Esophagus mucosa (tissue), 1 donor: ENCODE measurements at regions not wholly inside any gene's neighbourhood (a gene's known extent, or its start where the extent isn't known, plus 50 kb on each side); places are given as distances from the start of the nearest gene placed in this dataset.
"Not testable (repeated sequence)": the region's sequence is repeated elsewhere in the genome, so short reads cannot be mapped to it uniquely, and the experiment has no call there.

ENCODE experiments used
- ATAC-seq: fragments of 200-7000 bp; cut with Tn5 transposase; one replicate; pipeline ENCODE4 v1.9.1; 2020
- donor health status: DM: yes; HTN: yes; CAD: no.

DNA sequence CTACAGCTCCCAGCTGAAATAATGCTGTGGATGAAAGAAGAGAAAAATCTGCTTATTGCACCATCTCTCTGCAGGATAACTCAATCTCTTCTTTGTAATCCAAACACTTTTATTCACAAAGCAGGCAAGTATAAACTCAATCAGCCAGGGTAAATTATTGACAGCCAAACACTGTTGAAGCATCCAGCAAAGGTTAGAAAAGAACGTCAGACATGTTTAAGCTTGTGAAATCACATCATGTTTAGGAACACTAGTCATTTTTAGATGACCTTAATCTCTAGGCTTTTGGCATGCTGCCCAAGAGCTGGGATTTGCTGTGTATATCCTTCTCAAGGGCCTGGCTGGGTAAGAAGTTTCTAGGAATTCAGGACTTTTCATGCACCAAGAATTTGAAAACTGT, 1148.1 kb upstream of the FANCL start:
- ATAC-seq, result peak; percentile 88

DNA sequence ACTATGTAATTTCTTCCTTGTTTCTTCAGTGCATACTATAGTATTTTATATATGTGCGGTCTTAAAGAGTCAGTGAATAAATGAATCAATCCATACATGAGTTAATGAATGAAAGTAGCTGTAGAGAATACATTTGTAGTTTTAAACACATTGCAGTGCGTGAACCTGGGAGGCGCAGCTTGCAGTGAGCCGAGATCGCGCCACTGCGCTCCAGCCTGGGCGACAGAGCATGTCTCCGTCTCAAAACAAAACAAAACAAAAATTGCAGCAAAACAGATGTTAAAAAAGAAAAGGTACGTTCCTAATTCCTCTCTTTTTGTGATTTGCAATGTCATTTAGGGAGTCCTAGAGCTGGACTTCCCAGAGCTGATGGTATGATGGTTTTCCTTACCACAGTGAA, 1144.8 kb upstream of the FANCL start:
- no peak for ATAC-seq

GRCh38 chr2:59383473-59383872, 1142.3 kb upstream of the FANCL start:
- ATAC-seq, result no peak

DNA sequence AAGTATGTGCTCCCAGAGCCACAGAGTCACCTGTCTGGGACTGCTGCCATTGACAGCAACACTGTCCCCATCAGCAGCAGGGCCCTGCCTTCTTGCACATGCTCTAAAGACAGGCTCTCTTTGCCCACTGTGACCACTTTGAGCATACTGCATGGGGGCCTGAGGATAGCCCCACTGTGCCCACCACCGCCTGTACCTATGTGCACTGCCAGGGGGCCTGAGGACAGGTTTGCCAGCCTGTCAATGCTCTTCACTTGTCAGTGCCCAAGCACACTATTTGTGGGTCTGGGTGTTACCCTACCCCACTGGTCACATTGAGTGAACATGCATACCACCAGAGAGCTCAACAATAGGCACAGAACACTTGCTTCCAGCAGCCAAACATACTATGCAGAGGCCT, 1137.0 kb upstream of the FANCL start:
- no peak for ATAC-seq

DNA sequence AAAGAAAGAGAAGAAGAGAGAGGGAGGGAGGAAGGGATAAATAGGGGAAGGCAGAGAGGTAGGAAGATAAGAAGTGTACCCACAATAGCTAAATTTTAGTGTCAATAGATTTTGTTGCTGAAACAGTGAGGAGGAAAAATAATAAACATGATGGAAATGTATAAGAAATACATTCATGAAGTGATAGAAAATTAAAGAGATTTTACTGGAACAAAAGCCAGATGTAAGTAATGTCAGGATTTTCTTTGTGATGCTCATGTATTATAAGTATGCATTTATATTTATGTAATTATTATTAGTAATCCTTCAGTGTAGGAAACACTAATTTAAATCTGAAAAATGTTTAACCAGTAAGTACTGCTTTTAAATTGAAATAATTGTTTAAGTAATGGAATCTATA, 1125.2 kb upstream of the FANCL start:
- ATAC-seq, result no peak

DNA sequence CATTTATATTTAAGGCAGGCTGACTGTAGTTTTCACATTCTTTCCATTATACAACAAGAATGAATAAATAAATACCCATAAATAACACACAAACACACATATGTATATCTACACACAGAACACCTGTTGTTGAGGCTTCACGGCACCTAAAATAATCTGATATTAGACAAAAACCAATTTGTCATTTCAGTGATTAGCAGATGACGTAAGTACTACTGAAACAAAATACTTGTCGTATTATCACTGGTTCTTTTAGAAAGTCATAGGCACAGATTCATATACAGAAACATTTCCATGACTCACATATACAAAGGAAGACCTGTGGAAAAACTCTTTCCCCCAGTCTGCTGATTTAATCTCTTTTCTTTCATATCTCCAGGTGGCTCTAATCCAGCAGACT, 1113.4 kb upstream of the FANCL start:
- ATAC-seq, result no peak

DNA sequence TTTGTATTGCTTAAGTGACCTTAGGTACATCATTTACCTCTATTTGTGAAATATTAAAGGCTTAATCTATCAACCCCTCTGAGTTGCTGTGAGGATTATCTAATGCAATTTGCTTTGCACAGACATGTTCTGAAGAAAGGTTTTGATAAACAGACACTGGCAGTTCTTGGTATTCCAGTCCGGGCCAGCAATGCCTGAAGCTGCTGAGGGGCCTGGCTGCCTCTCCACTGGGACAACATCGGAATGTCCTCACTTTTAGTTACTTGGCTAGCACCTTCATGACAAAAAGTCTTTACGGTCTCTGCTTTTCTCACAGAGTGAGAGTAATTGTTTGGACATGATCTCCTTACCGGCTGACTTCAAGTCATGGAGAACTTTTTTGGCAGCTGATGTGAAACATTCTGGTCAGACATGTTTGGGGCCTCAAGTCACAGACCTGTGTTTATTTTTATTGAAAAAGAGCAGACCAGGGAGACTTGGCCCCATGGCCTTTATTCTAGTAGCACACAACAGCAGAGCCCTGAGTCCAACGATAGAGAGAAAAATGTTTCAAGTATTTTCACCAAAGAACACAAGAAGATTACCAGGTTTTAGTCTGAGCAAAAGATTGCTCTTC, 1112.3 kb upstream of the FANCL start:
- ATAC-seq, result peak; percentile 86

DNA sequence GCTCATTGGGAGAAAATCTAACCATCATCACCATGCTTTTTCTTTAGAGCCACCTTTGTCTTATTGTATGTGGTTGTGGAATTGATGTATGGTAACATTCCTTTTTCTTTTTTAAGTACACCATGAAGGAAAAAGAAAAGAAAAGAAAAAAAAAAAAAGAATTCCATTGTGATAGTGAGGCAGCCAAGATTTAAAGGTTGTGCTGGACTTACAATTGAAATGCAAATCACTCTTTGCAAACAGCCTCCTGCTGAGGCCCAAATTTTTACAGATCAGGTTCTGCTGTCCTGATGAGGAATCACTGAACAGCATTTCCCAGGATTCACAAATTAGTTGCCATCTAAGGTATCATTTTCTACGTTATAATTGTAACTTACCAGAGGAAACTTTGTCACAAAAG, 1101.0 kb upstream of the FANCL start:
- ATAC-seq, result no peak

- no peak for ATAC-seq
Observed at GRCh38 chr2:59339837-59340207, 1098.7 kb upstream of the FANCL start.

DNA sequence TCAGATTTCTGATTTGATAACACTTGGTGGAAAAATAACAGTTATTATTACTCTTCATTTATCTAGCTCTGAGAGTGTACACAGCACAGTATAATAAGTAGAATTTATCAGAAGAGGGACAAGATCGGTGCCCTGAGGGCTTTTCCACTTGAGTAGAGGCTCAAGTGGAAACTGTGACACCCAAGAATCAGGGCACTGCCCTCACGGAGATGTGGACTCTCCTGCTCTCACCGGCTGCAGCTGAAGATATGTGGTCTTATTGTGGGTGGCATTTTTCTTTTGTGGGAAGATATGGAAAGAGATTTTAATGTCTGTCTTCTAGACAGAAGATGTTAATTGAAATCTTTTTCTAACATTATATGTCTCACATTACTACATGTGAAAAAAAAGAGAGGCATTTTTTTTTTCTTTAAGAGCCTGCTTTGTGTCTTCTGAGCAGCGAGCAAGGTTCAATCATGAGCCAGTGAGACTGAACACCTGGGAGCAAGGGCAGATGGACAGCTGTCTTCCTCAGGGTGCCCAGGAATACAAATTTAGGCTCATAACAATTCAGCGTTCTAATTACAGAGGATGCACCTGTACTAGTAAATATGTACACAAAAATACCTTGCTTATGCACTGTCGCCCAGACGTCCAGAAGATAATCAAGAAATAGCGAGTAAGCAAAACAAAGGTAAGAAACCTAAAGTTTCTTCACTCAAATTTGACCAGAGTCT, 1098.2 kb upstream of the FANCL start:
- ATAC-seq, result no peak

- ATAC-seq, result no peak
Observed at GRCh38 chr2:59333007-59333406, 1091.9 kb upstream of the FANCL start.

GRCh38 chr2:59326581-59327365, 1085.6 kb upstream of the FANCL start:
- not testable (repeated sequence) for ATAC-seq

GRCh38 chr2:59322870-59323269, 1081.7 kb upstream of the FANCL start:
- no peak for ATAC-seq

GRCh38 chr2:59322005-59322404, 1080.9 kb upstream of the FANCL start:
- ATAC-seq, result no peak

GRCh38 chr2:59314031-59314766, 1073.1 kb upstream of the FANCL start:
- no peak for ATAC-seq

GRCh38 chr2:59312967-59313940, 1072.1 kb upstream of the FANCL start:
- no peak for ATAC-seq

- no peak for ATAC-seq
Observed at GRCh38 chr2:59312029-59312428, 1070.9 kb upstream of the FANCL start.

DNA sequence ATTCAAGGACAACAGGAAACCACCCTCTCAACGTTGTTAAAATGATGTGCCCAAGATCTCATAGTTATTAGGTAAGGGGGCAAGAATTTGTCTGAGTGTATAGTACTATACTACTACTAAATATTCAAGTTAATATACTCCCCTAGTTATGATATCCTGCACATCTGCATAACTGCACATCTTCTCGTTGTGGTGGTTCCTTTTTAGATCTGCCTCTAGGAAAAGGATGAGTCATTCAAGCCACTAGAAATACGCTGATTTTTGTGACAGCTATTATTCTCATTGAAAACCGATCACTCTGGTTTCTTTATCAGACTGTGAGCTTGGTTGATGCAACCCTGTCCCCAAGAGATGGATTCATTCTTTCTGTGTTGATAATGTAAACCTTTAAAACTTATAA, 1067.0 kb upstream of the FANCL start:
- no peak for ATAC-seq

DNA sequence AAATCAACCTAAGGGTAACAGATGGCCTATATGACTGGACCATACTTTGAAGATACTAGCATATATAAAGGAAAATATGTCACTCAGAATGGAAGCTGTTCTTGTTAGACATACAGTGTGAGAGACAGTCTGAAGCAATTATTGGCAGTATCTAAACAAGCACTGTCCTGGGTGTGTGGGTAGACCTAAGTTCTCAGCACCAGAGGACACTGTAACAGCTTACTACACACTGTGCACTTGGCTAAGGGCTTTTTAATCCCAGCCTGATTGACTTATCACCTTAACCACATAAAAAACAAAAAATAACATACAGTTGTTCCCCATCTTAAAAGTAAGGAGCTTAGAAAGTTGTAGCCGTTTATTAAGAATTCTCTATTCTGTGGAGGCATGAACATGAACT, 1066.1 kb upstream of the FANCL start:
- no peak for ATAC-seq

- no peak for ATAC-seq
Observed at GRCh38 chr2:59303272-59303671, 1062.1 kb upstream of the FANCL start.

DNA sequence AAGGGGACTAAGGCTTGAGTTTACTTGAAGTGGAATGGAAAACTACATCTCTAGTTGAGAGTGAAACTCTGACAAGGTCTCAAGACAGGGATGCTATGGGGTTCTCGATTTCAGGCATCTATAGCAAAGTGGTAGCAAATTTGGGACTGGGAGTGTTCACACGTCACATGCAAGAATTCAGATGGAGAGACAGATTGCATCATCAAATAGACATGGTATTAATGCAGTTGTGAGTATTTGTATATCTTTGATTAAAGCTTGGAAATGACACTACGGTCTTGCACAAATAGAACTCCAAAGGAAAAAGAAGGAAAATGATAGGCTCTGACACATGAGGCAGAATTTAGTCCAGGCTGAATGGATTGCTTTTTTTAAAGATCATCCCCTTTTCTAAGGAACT, 1061.6 kb upstream of the FANCL start:
- ATAC-seq, result no peak
